Endothelial cell of umbilical vein (primary cell): ENCODE measurements at regions not wholly inside any gene's neighbourhood (a gene's known extent, or its start where the extent isn't known, plus 50 kb on each side); places are given as distances from the start of the nearest gene placed in this dataset.

Experiments used
- BruUV-seq: library from RNA; stranded (reverse); fragments of 400-500 nt; replicated peaks from 2 replicates; lab custom pipeline; 2021; lab: Mats Ljungman, UMichigan
- CTCF ChIA-PET: fragments of 300-600, 350-600 bp; sonication (Branson Sonifier 250); formaldehyde crosslinking; loops from one replicate; lab custom pipeline; 2021; ENCODE audit warnings: antibody characterized with exemption, inconsistent platforms; lab: Charles Lee
- POLR2A ChIA-PET: fragments of 300-600, 350-600 bp; sonication (Branson Sonifier 250); formaldehyde crosslinking; loops from one replicate; lab custom pipeline; 2021; ENCODE audit warnings: antibody characterized with exemption, inconsistent platforms; lab: Charles Lee
- DNase-seq: peaks from one replicate; pipeline ENCODE4 v3.0.0-alpha.2; 2011; ENCODE audit warnings: low read depth, low spot score
- FAIRE-seq: peaks from 2 replicates; lab custom pipeline; 2011; peaks lifted over from hg19 to GRCh38; lab: Jason Lieb, UNC
- H2AFZ ChIP-seq: 2 replicates; pipeline ENCODE4 v1.6.0; 2012; ENCODE audit warnings: low read depth, low read length, control low read depth, inconsistent platforms
- H3K27ac ChIP-seq: 2 replicates; pipeline ENCODE4 v1.5.1; 2011; ENCODE audit warnings: low read depth, mild to moderate bottlenecking, control low read depth, low read length, moderate library complexity; ENCODE audit not compliant: insufficient read depth
- H3K27me3 ChIP-seq, 2 experiments: 2 replicates each; pipeline versions ENCODE4 v1.6.0 to v1.6.1; 2011; ENCODE audit warnings: low read length in 2 of 2, mixed read lengths in 1 of 2; ENCODE audit not compliant: control insufficient read depth in 2 of 2, insufficient read depth in 2 of 2
- H3K36me3 ChIP-seq, 2 experiments: 2 replicates in 1 of 2; 3 replicates in 1 of 2; pipeline ENCODE4 v1.5.1; 2011; ENCODE audit warnings: low read length in 2 of 2, mild to moderate bottlenecking in 1 of 2, moderate library complexity in 1 of 2; ENCODE audit not compliant: control insufficient read depth in 2 of 2, insufficient read depth in 2 of 2; ENCODE audit errors: extremely low read depth in 1 of 2
- H3K4me1 ChIP-seq: 3 replicates; pipeline ENCODE4 v1.5.1; 2011; ENCODE audit warnings: mild to moderate bottlenecking, low read length; ENCODE audit not compliant: control insufficient read depth, insufficient read depth; ENCODE audit errors: extremely low read depth
- H3K4me2 ChIP-seq: 2 replicates; pipeline ENCODE4 v1.6.1; 2011; ENCODE audit warnings: low read length, control low read depth, mixed read lengths; ENCODE audit not compliant: insufficient read depth
- H3K4me3 ChIP-seq, 3 experiments: fragments of 200-600 bp in 1 of 3; sonication (generic), shearing (Covaris generic) in 1 of 3; replicated peaks in 1 of 3; 2 replicates each; pipeline ENCODE4 v1.5.1; 2011 to 2016; ENCODE audit warnings: control low read depth in 3 of 3, low read length in 3 of 3, mild to moderate bottlenecking in 2 of 3, inconsistent platforms in 1 of 3, low read depth in 1 of 3, moderate library complexity in 1 of 3; ENCODE audit not compliant: insufficient read depth in 1 of 3
- H3K79me2 ChIP-seq: 2 replicates; pipeline ENCODE4 v1.6.0; 2012; ENCODE audit warnings: low read length, inconsistent platforms; ENCODE audit not compliant: control insufficient read depth, insufficient read depth
- H3K9ac ChIP-seq: replicated peaks from 2 replicates; pipeline ENCODE3; 2011; ENCODE audit warnings: low read length, control low read depth; ENCODE audit not compliant: insufficient read depth; ENCODE audit errors: extremely low read depth
- H3K9me1 ChIP-seq: replicated peaks from 3 replicates; pipeline ENCODE4 v1.6.0; 2011; ENCODE audit warnings: mild to moderate bottlenecking, low read length; ENCODE audit not compliant: control insufficient read depth, insufficient read depth; ENCODE audit errors: extremely low read depth
- H3K9me3 ChIP-seq: replicated peaks from 2 replicates; pipeline ENCODE4 v1.5.1; 2012; ENCODE audit warnings: low read length, inconsistent platforms; ENCODE audit not compliant: control insufficient read depth, insufficient read depth
- H4K20me1 ChIP-seq: replicated peaks from 2 replicates; pipeline ENCODE3; 2011; ENCODE audit warnings: mild to moderate bottlenecking, low read length; ENCODE audit not compliant: control insufficient read depth, insufficient read depth; ENCODE audit errors: extremely low read depth
- EZH2 ChIP-seq: IDR thresholded peaks from 2 replicates; pipeline ENCODE4 v1.6.1; 2012; ENCODE audit warnings: borderline replicate concordance, low read depth, mild to moderate bottlenecking, moderate library complexity, low read length, inconsistent platforms; ENCODE audit not compliant: severe bottlenecking
- JUN ChIP-seq: IDR thresholded peaks from 2 replicates; pipeline ENCODE4 v1.6.1; 2011; ENCODE audit warnings: borderline replicate concordance, low read depth; ENCODE audit not compliant: insufficient read length, insufficient read depth
- MYC ChIP-seq: IDR thresholded peaks from one replicate; pipeline ENCODE4 v1.6.1; 2011; ENCODE audit warnings: mild to moderate bottlenecking, low read depth, low read length
- POLR2A ChIP-seq: IDR thresholded peaks from 2 replicates; pipeline ENCODE4 v1.6.1; 2012; ENCODE audit warnings: low read depth, mild to moderate bottlenecking, control low read depth, low read length
- POLR2AphosphoS5 ChIP-seq: IDR thresholded peaks from 2 replicates; pipeline ENCODE4 v1.6.1; 2012; ENCODE audit warnings: low read depth, mild to moderate bottlenecking, control low read depth, low read length, moderate library complexity; ENCODE audit not compliant: insufficient read depth
- dilution Hi-C: fragments of 300-500 bp; cut with MboI; formaldehyde crosslinking; loops from one replicate; pipeline ENCODE4 v1.15.0; 2019; ENCODE audit warnings: low sequenced_read_pairs; ENCODE audit not compliant: extremely low pct_ligation_motif_present
- intact Hi-C: fragments of 100-400 bp; cut with micrococcal nuclease; formaldehyde crosslinking; loops from one replicate; pipeline ENCODE4 v1.10.0; 2022
- TF ChIP-seq, protein P1 (sequence below): IDR thresholded peaks from 2 replicates; pipeline ENCODE4 v1.6.1; 2011; ENCODE audit not compliant: insufficient read depth, insufficient read length
- TF ChIP-seq, protein P2 (sequence below), 2 donors: IDR thresholded peaks; 1 replicate in 1 of 2; 2 replicates in 1 of 2; pipeline ENCODE4 v1.5.1; 2011; ENCODE audit warnings: low read length in 2 of 2, mild to moderate bottlenecking in 2 of 2, moderate library complexity in 2 of 2, control low read depth in 1 of 2, inconsistent platforms in 1 of 2, low read depth in 1 of 2; ENCODE audit not compliant: insufficient read depth in 1 of 2; ENCODE audit errors: extremely low read depth in 1 of 2

DNA sequence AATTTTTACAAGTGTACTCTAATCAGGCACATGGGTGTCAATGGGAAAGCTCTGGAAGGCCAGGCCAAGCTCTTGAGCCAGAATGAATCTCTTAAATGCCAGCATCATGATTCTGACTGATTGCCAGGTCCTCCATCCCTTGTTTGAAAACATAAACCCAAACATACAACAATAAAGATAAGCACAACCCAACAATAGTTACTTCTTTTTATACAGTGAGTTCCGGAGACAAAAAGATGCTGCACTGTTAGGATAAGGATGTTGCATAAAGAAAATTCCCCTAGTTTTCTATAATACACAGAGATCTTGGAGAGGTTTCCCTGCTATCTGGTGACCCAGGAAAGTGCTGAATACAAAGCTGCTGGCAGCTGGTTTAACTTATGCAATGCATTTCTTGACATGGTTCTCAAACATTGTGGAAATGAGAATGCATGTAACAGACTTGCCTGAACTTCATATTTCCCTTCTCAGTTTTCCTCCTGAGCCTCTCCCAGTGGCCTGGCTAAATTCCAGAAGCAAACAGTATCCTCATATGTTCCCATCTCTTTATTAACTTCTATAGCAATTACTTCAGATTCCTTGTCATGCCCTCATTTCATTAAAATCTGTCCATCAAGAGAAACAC, 180.1 kb upstream of the PRICKLE2 start:
- H2AFZ ChIP-seq: no peak overlapping the region
- ChIA-PET CTCF (interaction anchor here (1.1 kb wide), 1 partner anchor 374 kb away, joined by 4 read pairs; no protein-coding TSS in a partner anchor), POLR2A (no interaction called here)
- H3K9me1 ChIP-seq: no peaks in the 10 kb centered on the region
- no peaks in the 10 kb centered on the region for H4K20me1 ChIP-seq
- no peak overlapping the region for H3K27ac ChIP-seq
- no peak overlapping the region for H3K4me2 ChIP-seq
- dilution Hi-C loops (no loop called here), intact Hi-C loops (loop anchor here (10.0 kb wide), 1 partner anchor 241 kb away; no protein-coding TSS in a partner anchor)
- no peaks in the 10 kb centered on the region for H3K79me2 ChIP-seq
- TF ChIP-seq MYC (no peak), JUN (no peak), POLR2AphosphoS5 (no peak), EZH2 (no peak), POLR2A (no peak)
- TF ChIP-seq, protein P1, sequence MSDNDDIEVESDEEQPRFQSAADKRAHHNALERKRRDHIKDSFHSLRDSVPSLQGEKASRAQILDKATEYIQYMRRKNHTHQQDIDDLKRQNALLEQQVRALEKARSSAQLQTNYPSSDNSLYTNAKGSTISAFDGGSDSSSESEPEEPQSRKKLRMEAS: no peak
- TF ChIP-seq, protein P2, sequence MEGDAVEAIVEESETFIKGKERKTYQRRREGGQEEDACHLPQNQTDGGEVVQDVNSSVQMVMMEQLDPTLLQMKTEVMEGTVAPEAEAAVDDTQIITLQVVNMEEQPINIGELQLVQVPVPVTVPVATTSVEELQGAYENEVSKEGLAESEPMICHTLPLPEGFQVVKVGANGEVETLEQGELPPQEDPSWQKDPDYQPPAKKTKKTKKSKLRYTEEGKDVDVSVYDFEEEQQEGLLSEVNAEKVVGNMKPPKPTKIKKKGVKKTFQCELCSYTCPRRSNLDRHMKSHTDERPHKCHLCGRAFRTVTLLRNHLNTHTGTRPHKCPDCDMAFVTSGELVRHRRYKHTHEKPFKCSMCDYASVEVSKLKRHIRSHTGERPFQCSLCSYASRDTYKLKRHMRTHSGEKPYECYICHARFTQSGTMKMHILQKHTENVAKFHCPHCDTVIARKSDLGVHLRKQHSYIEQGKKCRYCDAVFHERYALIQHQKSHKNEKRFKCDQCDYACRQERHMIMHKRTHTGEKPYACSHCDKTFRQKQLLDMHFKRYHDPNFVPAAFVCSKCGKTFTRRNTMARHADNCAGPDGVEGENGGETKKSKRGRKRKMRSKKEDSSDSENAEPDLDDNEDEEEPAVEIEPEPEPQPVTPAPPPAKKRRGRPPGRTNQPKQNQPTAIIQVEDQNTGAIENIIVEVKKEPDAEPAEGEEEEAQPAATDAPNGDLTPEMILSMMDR (IDR thresholded peaks at IDR 0.05; ENCODE audit: extremely low read depth in 1 of 2, insufficient read depth in 1 of 2, low read depth in 1 of 2, low read length in 2 of 2): no peak
- H3K4me1 ChIP-seq: no peaks in the 10 kb centered on the region
- peaks cover 2 to 4% of the 10 kb centered on the region in 2 experiments for H3K27me3 ChIP-seq
- FAIRE-seq (no peak), DNase-seq (no peak)
- no peaks in the 10 kb centered on the region for H3K9me3 ChIP-seq
- H3K36me3 ChIP-seq: no peaks in the 10 kb centered on the region
- no peak overlapping the region for H3K9ac ChIP-seq
- H3K4me3 ChIP-seq: no peak overlapping the region
- BruUV-seq: no TSS peak
